ENCODE measurements at regions not wholly inside any gene's neighbourhood (a gene's known extent, or its start where the extent isn't known, plus 50 kb on each side); places are given as distances from the start of the nearest gene placed in this dataset.

DNA sequence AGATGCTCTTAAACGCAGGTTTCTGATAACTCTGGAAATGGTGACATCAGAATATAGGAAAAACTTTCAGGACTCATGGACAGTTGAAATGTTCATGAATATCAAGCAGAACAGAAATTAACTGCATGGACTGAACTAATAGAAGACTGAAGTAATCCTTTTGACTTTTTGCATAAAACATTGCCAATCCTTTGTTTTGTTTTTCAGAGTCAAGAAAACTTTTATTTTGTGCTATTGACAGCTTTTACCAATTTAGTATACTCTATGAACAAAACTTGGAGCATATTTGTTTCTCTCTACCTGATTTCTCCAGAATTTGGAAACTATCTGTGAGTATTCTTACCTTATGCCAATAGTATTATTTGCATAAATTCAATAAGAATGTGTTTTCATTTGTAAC lies 61.2 kb upstream of the HMX1 start:
- TF ChIP-seq EP300 (IDR thresholded peaks at IDR 0.05; ENCODE audit: low read depth) (no peak), CTCF (IDR thresholded peaks at IDR 0.05) (no peak), POLR2A (IDR thresholded peaks at IDR 0.05) (no peak)

All from transverse colon (tissue), 3 donors.